ENCODE measurements at regions not wholly inside any gene's neighbourhood (a gene's known extent, or its start where the extent isn't known, plus 50 kb on each side); places are given as distances from the start of the nearest gene placed in this dataset.

GRCh38 chr5:8606231-8606630 lies 737.3 kb downstream of the MTRR start:
- Histone ChIP-seq H3K36me3 (ENCODE audit: control insufficient read depth in 2 of 2, extremely low read depth in 1 of 2, insufficient read depth in 2 of 2, low read length in 2 of 2) (no peaks in the 10 kb centered on the region), H3K4me3 (ENCODE audit: control insufficient read depth in 2 of 3, extremely low read depth in 1 of 3, insufficient read depth in 2 of 3, low read depth in 1 of 3, low read length in 3 of 3) (no peak overlapping the region), H3K9me1 (ENCODE audit: control insufficient read depth, extremely low read depth, insufficient read depth, low read length) (no peaks in the 10 kb centered on the region), H3K9me3 (ENCODE audit: control insufficient read depth, low read depth, low read length) (no peaks in the 10 kb centered on the region), H4K20me1 (ENCODE audit: control insufficient read depth, extremely low read depth, insufficient read depth, low read length) (no peaks in the 10 kb centered on the region), H3K27me3 (ENCODE audit: control insufficient read depth, extremely low read depth, insufficient read depth, low read length) (no peaks in the 10 kb centered on the region), H3K9ac (ENCODE audit: control insufficient read depth, extremely low read depth, insufficient read depth, low read length) (no peak overlapping the region), H3K27ac (ENCODE audit: control insufficient read depth, insufficient read depth, low read length) (no peak overlapping the region), H2AFZ (ENCODE audit: control insufficient read depth, low read length) (no peak overlapping the region), H3K4me1 (ENCODE audit: control insufficient read depth, extremely low read depth, insufficient read depth, low read length) (no peaks in the 10 kb centered on the region), H3K4me2 (ENCODE audit: control insufficient read depth, extremely low read depth, insufficient read depth, low read depth, low read length) (no peak overlapping the region), H3K79me2 (ENCODE audit: control insufficient read depth, insufficient read depth, low read length) (no peaks in the 10 kb centered on the region)
- no peak for TF ChIP-seq CTCF (optimal IDR thresholded peaks at IDR 0.05 in 1 of 3, IDR thresholded peaks at IDR 0.05 in 1 of 3, conservative IDR thresholded peaks at IDR 0.05 in 1 of 3; ENCODE audit: extremely low read depth in 1 of 3, insufficient read depth in 2 of 3, low read length in 3 of 3)
- TF ChIP-seq EZH2 (IDR thresholded peaks at IDR 0.05; ENCODE audit: low read length), result no peak
- no peak for FAIRE-seq
- DNase-seq (ENCODE audit: low read depth, low spot score), result no peak
- dilution Hi-C loops (cut with MboI; ENCODE audit: extremely low pct_ligation_motif_present, low sequenced_read_pairs), result no loop called here

GRCh38 chr5:8611067-8611466 lies 742.1 kb downstream of the MTRR start:
- H3K9ac ChIP-seq (ENCODE audit: control insufficient read depth, extremely low read depth, insufficient read depth, low read length), result no peak overlapping the region
- dilution Hi-C loops (cut with MboI; ENCODE audit: extremely low pct_ligation_motif_present, low sequenced_read_pairs), result no loop called here
- H4K20me1 ChIP-seq (ENCODE audit: control insufficient read depth, extremely low read depth, insufficient read depth, low read length), result no peaks in the 10 kb centered on the region
- H2AFZ ChIP-seq (ENCODE audit: control insufficient read depth, low read length), result no peak overlapping the region
- no peaks in the 10 kb centered on the region for H3K9me1 ChIP-seq (ENCODE audit: control insufficient read depth, extremely low read depth, insufficient read depth, low read length)
- DNase-seq (ENCODE audit: low read depth, low spot score), result no peak
- H3K9me3 ChIP-seq (ENCODE audit: control insufficient read depth, low read depth, low read length), result peaks cover 2% of the 10 kb centered on the region
- no peak overlapping the region for H3K27ac ChIP-seq (ENCODE audit: control insufficient read depth, insufficient read depth, low read length)
- H3K4me1 ChIP-seq (ENCODE audit: control insufficient read depth, extremely low read depth, insufficient read depth, low read length), result no peaks in the 10 kb centered on the region
- no peak overlapping the region for H3K4me2 ChIP-seq (ENCODE audit: control insufficient read depth, extremely low read depth, insufficient read depth, low read depth, low read length)
- no peaks in the 10 kb centered on the region for H3K79me2 ChIP-seq (ENCODE audit: control insufficient read depth, insufficient read depth, low read length)
- no peaks in the 10 kb centered on the region for H3K27me3 ChIP-seq (ENCODE audit: control insufficient read depth, extremely low read depth, insufficient read depth, low read length)
- no peak for FAIRE-seq
- no peak overlapping the region for H3K4me3 ChIP-seq (ENCODE audit: control insufficient read depth in 2 of 3, extremely low read depth in 1 of 3, insufficient read depth in 2 of 3, low read depth in 1 of 3, low read length in 3 of 3)
- no peaks in the 10 kb centered on the region for H3K36me3 ChIP-seq (ENCODE audit: control insufficient read depth in 2 of 2, extremely low read depth in 1 of 2, insufficient read depth in 2 of 2, low read length in 2 of 2)
- TF ChIP-seq CTCF (optimal IDR thresholded peaks at IDR 0.05 in 1 of 3, IDR thresholded peaks at IDR 0.05 in 1 of 3, conservative IDR thresholded peaks at IDR 0.05 in 1 of 3; ENCODE audit: extremely low read depth in 1 of 3, insufficient read depth in 2 of 3, low read length in 3 of 3), result no peak
- no peak for TF ChIP-seq EZH2 (IDR thresholded peaks at IDR 0.05; ENCODE audit: low read length)

Data from keratinocyte (primary cell).